ENCODE measurements at regions not wholly inside any gene's neighbourhood (a gene's known extent, or its start where the extent isn't known, plus 50 kb on each side); places are given as distances from the start of the nearest gene placed in this dataset.
"Not testable (repeated sequence)": the region's sequence is repeated elsewhere in the genome, so short reads cannot be mapped to it uniquely, and the experiment has no call there.

DNA sequence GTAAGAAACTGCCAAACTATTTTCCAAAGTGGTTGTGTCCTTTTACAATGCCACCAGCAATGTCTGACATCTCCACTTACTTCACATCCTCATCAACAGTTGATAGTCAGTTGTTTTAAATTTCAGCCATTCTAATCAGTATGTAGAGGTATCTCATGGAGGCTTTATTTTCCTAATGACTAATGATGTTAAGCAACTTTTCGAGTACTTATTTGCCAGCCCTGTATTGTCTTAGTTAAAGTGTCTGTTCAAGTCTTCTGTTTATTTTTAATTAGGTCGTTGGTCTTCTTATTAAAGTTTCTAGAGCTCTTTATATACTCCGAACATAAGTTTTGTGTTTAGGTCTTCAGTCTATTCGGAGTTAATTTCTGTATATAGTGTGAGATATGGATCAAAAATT lies 54.9 kb upstream of the NBPF12 start:
- ATAC-seq, H3K9me3 Mint-ChIP-seq, POLR2A ChIA-PET, H3K4me1 Mint-ChIP-seq, H3K36me3 Mint-ChIP-seq, H3K4me3 Mint-ChIP-seq, DNase-seq, H3K27ac Mint-ChIP-seq, H3K27me3 Mint-ChIP-seq: not testable (repeated sequence)

DNA sequence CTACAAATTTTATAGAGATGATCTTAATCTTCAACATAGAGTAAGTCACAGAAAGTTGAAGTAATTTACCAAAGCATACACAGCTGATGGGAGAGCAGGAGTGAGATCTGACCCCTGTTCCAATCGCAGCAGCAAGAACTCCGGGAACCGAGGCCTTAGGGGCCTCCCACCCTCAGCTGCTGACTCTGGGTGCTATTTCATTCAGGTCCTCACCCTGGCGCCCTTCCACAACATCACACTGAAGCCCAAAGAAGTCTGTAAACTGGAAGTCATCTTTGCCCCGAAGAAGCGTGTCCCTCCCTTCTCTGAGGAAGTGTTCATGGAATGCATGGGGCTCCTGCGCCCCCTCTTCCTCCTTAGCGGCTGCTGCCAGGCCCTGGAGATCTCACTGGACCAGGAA lies 57.0 kb upstream of the NBPF12 start:
- H3K4me1 Mint-ChIP-seq, H3K9me3 Mint-ChIP-seq, H3K27ac Mint-ChIP-seq, H3K27me3 Mint-ChIP-seq, DNase-seq, H3K36me3 Mint-ChIP-seq, POLR2A ChIA-PET, H3K4me3 Mint-ChIP-seq, ATAC-seq: not testable (repeated sequence)

DNA sequence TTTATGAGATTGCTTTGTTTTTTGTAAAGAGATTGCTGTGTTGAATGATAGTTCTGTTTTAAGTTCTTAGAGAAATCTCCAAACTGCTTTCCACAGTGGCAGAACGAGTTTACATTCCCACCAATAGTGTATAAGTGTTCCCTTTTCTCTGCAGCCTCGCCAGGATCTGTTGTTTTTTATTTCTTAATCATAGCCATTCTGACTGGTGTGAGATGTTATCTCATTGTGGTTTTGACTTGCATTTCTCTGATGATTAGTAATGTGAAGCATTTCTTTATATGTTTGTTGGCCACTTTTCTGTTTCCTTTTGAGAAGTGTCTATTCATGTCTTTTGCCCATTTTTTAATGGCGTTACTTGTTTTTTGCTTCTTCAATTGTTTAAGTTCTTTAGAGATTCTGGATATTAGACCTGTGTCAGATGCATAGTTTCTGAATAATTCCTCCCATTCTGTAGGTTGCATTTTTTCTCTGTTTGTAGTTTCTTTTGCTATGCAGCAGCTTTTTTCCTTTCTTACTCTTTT lies 74.3 kb upstream of the NBPF12 start:
- H3K4me1 Mint-ChIP-seq, H3K27ac Mint-ChIP-seq, H3K9me3 Mint-ChIP-seq, POLR2A ChIA-PET, ATAC-seq, H3K27me3 Mint-ChIP-seq, H3K36me3 Mint-ChIP-seq, DNase-seq, H3K4me3 Mint-ChIP-seq: not testable (repeated sequence)

DNA sequence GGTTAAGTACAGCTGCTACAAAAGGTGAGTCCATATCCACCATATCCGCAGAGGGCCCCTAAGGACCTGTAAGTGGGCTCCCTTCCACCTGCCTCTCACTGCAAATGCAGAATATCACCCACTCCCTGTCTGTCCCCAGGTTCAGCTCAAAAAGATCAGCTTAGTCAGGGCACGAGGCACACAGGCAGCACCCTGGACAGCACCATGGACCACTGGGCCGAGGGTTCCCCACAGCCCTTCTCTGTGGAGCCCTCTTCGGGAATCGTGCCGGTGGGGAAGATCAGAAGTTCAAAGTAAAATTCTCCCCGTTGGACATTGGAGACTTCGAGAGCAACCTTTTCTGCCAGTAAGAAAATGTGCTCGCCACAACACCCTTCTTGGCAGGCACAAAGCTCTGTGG lies 85.0 kb upstream of the NBPF12 start:
- H3K27me3 Mint-ChIP-seq, H3K4me1 Mint-ChIP-seq, POLR2A ChIA-PET, H3K27ac Mint-ChIP-seq, H3K9me3 Mint-ChIP-seq, DNase-seq, H3K4me3 Mint-ChIP-seq, H3K36me3 Mint-ChIP-seq, ATAC-seq: not testable (repeated sequence)

DNA sequence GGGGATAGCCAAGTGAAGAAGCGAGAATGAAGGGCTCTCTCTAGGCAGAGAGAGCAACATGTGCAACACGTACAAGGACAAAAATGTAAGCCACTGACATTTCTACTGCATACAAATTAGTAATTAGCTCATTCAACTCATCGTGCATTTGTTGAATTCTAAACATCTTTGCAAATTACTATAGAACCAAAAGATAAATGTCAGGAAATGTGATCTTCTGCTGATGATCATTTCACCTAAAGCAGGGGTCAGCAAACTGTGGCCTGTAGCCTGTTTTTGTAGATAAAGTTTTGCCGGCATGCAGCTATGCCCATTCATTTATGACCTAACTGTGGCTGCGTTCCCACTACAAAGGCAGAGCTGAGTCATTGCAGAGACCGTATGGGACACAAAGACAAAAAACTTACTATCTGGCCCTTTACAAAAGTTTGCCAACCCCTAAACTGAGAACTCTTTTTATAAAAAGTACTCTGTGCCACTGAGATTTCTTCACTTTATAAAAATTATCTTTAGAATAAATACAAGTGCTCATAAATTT lies 87.7 kb upstream of the NBPF12 start:
- DNase-seq, H3K27me3 Mint-ChIP-seq, H3K9me3 Mint-ChIP-seq, H3K4me1 Mint-ChIP-seq, POLR2A ChIA-PET, H3K4me3 Mint-ChIP-seq, H3K36me3 Mint-ChIP-seq, ATAC-seq, H3K27ac Mint-ChIP-seq: not testable (repeated sequence)

DNA sequence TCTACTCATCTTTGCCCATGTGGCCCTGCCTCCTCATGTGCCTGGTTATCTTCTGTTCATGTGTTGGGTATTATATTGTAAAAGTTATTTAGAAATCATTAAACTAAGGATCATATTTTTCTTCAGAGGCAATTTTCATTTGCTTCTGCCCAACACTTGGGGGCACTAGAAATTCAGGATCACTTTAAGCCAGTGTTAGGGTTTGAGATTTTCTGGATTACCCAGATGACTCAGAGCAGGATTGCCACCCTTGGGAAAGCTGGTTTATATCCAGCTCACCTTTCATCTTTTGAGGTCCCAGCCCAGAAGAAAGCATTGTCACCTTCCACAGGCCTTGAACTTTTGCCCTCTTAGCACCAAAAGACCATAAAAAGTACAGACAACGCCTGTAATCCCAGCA lies 99.4 kb upstream of the NBPF12 start:
- DNase-seq, H3K4me1 Mint-ChIP-seq, ATAC-seq, H3K4me3 Mint-ChIP-seq, POLR2A ChIA-PET, H3K9me3 Mint-ChIP-seq, H3K36me3 Mint-ChIP-seq, H3K27me3 Mint-ChIP-seq, H3K27ac Mint-ChIP-seq: not testable (repeated sequence)

DNA sequence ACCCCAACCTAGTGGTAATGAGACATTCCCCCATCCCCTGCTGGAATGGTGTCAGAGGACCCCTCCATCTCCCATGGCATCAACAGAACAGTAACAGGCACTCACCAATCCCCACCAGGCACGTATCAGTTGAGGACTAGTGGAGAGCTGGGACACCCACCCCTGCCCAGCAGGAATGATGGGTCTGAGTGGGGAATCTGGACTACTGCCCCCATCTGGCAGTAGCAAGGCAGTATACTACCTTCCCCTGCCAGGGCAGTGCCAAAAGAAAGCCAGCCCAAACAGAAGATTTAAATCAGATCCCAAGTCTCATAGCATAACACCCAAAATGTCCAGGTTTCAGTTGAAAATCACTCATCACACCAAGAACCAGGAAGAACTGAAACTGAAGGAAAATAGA lies 111.2 kb upstream of the NBPF12 start:
- ATAC-seq: not testable (repeated sequence)

DNA sequence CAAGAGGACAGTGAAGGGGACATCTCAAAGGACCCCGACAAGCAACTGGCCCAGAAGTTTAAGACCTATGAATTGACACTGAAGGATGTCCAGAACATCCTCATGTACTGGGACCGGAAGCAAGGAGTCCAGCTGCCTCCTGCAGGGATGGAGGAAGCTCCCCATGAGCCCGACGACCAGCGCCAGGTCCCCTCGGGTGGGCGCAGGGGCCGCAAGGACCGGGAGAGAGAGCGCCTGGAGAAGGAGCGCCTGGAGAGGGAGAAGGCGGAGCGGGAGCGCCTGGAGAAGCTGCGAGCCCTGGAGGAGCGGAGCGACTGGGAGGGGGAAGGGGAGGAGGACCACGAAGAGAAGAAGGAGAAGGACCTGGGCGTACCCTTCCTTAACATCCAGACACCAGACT lies 143.9 kb upstream of the NBPF12 start:
- H3K9me3 Mint-ChIP-seq, H3K4me1 Mint-ChIP-seq, H3K27me3 Mint-ChIP-seq, POLR2A ChIA-PET, H3K4me3 Mint-ChIP-seq, H3K36me3 Mint-ChIP-seq, DNase-seq, ATAC-seq: not testable (repeated sequence)
- H3K27ac Mint-ChIP-seq: peak overlapping the region in 1 of 10 donors; percentile 18

More for the DNA sequence above, 111.2 kb upstream of the NBPF12 start:
- DNase-seq, H3K9me3 Mint-ChIP-seq, H3K36me3 Mint-ChIP-seq, H3K4me1 Mint-ChIP-seq, H3K27me3 Mint-ChIP-seq, H3K4me3 Mint-ChIP-seq, POLR2A ChIA-PET, H3K27ac Mint-ChIP-seq: not testable (repeated sequence)

DNA sequence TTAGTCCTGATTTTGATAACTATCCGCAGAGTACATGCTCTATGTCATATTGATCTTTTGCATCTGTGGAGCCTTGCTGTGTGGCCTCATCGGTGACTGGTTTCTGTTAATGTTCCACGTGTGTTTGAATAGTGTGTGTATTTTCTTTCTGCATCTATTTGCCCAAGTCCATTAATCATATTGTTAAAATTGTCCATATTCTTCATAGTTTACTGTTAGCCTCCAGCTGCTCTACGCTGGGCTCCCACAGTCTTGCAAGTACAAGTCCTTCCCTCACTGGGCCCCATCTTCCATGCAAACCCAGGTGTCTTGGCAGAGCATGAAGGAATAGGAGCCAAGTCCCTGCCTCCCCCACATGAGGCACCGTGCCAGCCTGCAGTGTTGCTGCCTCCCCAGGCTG lies 145.4 kb upstream of the NBPF12 start:
- H3K4me3 Mint-ChIP-seq, POLR2A ChIA-PET, H3K36me3 Mint-ChIP-seq, H3K9me3 Mint-ChIP-seq, ATAC-seq, DNase-seq, H3K27ac Mint-ChIP-seq, H3K27me3 Mint-ChIP-seq, H3K4me1 Mint-ChIP-seq: not testable (repeated sequence)

DNA sequence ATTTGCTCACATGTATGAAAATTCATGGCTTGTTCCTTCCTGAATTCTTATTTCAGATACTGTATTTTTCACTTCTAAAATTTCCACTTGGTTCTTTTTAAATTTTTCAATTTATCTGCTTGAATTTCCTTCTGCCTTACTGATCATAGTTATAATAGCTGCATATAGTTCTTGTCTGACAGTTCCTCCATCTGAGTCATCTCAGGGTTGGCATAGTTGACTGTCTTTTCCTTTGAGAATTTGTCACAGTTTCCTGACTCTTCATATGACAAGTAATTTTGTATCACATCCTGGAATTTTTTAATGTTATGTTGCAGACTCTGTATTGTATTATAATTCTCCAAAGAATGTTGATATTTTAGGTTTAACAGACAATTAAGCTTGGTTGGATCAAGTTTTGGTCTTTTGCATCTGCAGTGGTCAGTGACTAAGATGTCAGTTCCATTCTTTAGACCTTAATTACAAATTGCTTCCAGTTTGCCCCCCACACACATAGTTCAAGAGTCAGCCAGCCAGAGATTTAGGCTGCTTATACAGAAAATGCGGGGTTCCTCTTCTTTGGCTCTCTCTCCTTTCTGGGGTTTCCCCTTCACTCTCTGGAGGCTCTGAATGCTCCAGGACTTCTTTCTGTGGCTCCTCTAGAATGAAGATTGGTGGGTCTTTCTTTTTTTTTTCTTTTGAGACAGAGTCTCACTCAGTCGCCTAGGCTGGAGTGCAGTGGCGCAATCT lies 153.7 kb upstream of the NBPF12 start:
- H3K4me1 Mint-ChIP-seq, H3K27ac Mint-ChIP-seq, H3K36me3 Mint-ChIP-seq, POLR2A ChIA-PET, H3K27me3 Mint-ChIP-seq, H3K4me3 Mint-ChIP-seq, DNase-seq, ATAC-seq, H3K9me3 Mint-ChIP-seq: not testable (repeated sequence)

DNA sequence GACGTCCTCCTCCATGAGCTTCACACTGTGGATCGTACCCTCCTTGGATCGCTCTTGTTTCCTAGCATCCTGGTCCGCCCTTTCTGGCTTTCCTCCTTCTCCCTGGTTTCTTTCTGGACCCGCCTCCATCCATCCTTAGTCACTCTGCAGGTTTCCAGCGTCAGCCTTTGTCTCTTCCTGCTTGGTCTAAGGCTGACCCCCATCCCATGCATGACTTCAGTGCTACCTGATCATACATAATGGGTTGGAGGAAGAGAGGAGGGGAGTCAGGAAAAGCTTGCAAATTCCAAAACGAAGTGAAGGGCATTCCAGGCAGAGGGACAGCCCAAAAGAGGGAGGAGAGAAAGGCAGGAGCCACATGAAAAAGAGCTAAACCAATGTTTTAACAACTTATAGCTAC lies 156.9 kb upstream of the NBPF12 start:
- POLR2A ChIA-PET, H3K27me3 Mint-ChIP-seq, DNase-seq, H3K36me3 Mint-ChIP-seq, H3K4me3 Mint-ChIP-seq, H3K4me1 Mint-ChIP-seq, ATAC-seq, H3K27ac Mint-ChIP-seq, H3K9me3 Mint-ChIP-seq: not testable (repeated sequence)

DNA sequence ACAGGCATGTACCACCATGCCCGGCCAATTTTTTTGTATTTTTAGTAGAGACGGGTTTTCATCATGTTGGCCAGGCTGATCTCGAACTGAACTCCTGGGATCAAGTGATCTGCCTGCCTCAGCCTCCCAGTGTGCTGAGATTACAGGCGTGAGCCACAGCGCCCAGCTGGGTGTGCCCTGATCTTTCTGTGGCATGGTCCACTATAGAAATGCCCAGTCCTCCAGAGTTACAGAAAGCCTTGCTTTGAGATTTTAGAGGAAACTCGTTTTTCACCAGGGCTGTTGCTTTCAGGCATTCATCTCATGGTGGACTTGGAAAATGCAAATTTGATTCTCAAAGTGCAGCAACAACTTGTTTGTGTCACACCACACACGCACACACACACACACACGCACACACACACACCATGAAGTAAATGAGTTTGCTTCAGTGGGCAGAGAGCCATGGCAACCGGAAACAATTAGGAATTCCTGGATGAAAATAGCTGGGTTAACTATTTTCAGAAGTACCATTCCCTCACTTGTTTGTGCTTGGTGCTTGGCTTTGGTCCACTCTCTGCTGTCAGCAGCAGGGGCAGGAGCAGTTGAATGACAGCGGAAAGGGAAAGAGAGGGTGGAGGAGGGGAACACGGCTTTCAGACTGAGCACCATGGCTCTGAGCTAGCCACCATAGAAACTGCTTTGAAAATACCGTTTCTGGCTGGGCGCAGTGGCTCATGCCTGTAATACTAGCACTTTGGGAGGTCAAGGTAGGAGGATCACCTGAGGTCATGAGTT lies 160.1 kb upstream of the NBPF12 start:
- H3K27me3 Mint-ChIP-seq, ATAC-seq, H3K9me3 Mint-ChIP-seq, DNase-seq, H3K4me3 Mint-ChIP-seq, H3K4me1 Mint-ChIP-seq, H3K36me3 Mint-ChIP-seq, POLR2A ChIA-PET, H3K27ac Mint-ChIP-seq: not testable (repeated sequence)

DNA sequence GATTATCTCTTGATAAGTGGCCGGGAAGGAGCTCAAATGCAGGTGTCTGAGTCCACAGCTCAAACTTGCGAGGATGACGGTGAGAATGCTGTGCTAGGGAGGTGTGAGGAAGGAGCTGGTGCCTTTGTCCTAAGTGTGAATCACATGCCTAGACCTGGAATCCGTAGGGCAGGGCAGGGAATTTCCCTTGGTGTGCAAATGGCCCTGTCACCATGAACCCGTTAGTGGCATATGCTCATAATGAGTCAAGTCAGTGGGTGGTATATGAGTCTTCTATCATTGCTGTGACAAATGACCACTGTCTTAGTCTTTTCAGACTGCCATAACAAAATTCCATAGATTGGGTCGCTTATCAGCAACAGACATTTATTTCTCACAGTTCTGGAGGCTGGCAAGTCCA lies 163.1 kb upstream of the NBPF12 start:
- H3K27me3 Mint-ChIP-seq, H3K4me3 Mint-ChIP-seq, H3K27ac Mint-ChIP-seq, H3K9me3 Mint-ChIP-seq, ATAC-seq, DNase-seq, H3K36me3 Mint-ChIP-seq, POLR2A ChIA-PET, H3K4me1 Mint-ChIP-seq: not testable (repeated sequence)

Data from naive thymus-derived CD8-positive, alpha-beta T cell (primary cell).